ENCODE measurements at regions not wholly inside any gene's neighbourhood (a gene's known extent, or its start where the extent isn't known, plus 50 kb on each side); places are given as distances from the start of the nearest gene placed in this dataset.
"Not testable (repeated sequence)": the region's sequence is repeated elsewhere in the genome, so short reads cannot be mapped to it uniquely, and the experiment has no call there.

DNA sequence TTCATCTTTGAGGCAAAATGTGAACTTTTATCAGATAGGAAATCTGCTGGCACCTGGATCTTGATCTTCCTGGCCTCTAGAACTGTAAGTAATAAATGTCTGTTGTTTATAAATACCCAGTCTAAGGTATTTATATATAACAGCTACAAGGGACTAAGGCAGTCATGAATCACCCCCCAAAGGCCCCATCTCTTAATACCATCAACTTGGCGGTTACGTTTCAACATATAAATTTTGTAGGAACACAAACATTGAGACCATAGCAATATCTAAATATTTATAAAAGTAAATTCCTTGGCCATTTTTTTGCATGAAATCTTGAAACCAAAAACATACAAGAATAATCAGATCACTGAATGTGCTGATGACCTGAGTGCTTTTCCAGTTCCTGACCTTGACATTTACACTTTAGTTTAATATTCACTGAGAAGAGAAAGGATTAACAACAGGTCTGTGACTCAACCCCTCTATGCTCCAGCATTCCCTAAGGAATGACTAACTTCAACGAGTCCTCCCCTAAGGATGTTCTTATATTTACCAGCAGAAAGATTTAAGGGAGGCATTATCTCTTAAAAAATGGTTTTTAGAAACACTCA lies 1438.5 kb upstream of the CELF2 start:
- no peak for TF ChIP-seq CTCF (IDR thresholded peaks at IDR 0.05; ENCODE audit: borderline replicate concordance, extremely low read depth, insufficient read depth)
- no peaks in the 10 kb centered on the region for H3K4me1 ChIP-seq (ENCODE audit: control insufficient read depth in 2 of 3, insufficient read depth in 2 of 3, low read depth in 1 of 3, low read length in 3 of 3)
- DNase-seq (no peak), FAIRE-seq (no peak)
- no peaks in the 10 kb centered on the region for H3K36me3 ChIP-seq (ENCODE audit: control insufficient read depth in 2 of 3, insufficient read depth in 3 of 3, low read length in 3 of 3)
- H3K27me3 ChIP-seq (ENCODE audit: control insufficient read depth, insufficient read depth, low read length), result no peaks in the 10 kb centered on the region
- H3K9me3 ChIP-seq (ENCODE audit: control insufficient read depth in 2 of 3, insufficient read depth in 1 of 3, low read length in 3 of 3), result no peaks in the 10 kb centered on the region
- no peak overlapping the region for H3K27ac ChIP-seq (ENCODE audit: low read depth in 2 of 2, low read length in 2 of 2)
- intact Hi-C loops (cut with DNase I), result no loop called here
- H3K4me3 ChIP-seq (ENCODE audit: low read length in 3 of 3), result no peak overlapping the region
- H3K9ac ChIP-seq (ENCODE audit: low read length in 3 of 3), result no peak overlapping the region

- FAIRE-seq; H3K27ac ChIP-seq (ENCODE audit: low read depth in 2 of 2, low read length in 2 of 2); H3K36me3 ChIP-seq (ENCODE audit: control insufficient read depth in 2 of 3, insufficient read depth in 3 of 3, low read length in 3 of 3); DNase-seq; intact Hi-C loops (cut with DNase I); H3K4me3 ChIP-seq (ENCODE audit: low read length in 3 of 3); H3K9ac ChIP-seq (ENCODE audit: low read length in 3 of 3); H3K27me3 ChIP-seq (ENCODE audit: control insufficient read depth, insufficient read depth, low read length); H3K4me1 ChIP-seq (ENCODE audit: control insufficient read depth in 2 of 3, insufficient read depth in 2 of 3, low read depth in 1 of 3, low read length in 3 of 3); H3K9me3 ChIP-seq (ENCODE audit: control insufficient read depth in 2 of 3, insufficient read depth in 1 of 3, low read length in 3 of 3): not testable (repeated sequence)
Measured at GRCh38 chr10:9582803-9583202, 1434.9 kb upstream of the CELF2 start.

DNA sequence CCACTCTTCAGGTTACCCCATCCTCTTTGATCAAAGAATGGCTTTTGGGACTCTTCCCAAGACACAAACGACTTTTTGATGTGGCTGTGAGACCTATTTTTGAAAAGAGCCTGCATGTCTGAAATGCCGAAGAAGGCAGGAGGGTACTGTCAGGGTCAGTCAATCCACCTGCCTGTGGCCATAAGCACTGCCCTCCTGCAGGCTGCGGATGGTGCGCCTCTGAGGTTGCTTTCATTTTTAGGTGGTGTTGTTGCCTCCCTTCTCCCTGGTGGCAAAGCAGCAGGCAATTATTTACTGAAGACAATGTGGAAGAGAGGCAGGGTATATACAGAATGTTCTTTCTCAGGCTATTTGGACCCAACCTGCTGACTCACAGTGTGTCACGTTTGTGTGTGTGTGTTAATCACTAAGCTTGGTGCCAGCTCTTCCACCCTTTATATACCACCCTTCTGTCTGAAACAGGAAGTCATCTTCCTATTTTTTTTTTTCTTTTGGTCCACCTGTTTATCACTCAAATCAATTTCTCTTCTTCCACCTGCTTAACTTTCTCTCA lies 1421.2 kb upstream of the CELF2 start:
- Histone ChIP-seq H3K4me3 (ENCODE audit: low read length in 3 of 3) (no peak overlapping the region), H3K4me1 (ENCODE audit: control insufficient read depth in 2 of 3, insufficient read depth in 2 of 3, low read depth in 1 of 3, low read length in 3 of 3) (no peaks in the 10 kb centered on the region), H3K9me3 (ENCODE audit: control insufficient read depth in 2 of 3, insufficient read depth in 1 of 3, low read length in 3 of 3) (no peaks in the 10 kb centered on the region), H3K9ac (ENCODE audit: low read length in 3 of 3) (no peak overlapping the region), H3K27me3 (ENCODE audit: control insufficient read depth, insufficient read depth, low read length) (no peaks in the 10 kb centered on the region), H3K36me3 (ENCODE audit: control insufficient read depth in 2 of 3, insufficient read depth in 3 of 3, low read length in 3 of 3) (no peaks in the 10 kb centered on the region), H3K27ac (ENCODE audit: low read depth in 2 of 2, low read length in 2 of 2) (no peak overlapping the region)
- TF ChIP-seq CTCF (IDR thresholded peaks at IDR 0.05; ENCODE audit: borderline replicate concordance, extremely low read depth, insufficient read depth), result no peak
- intact Hi-C loops (cut with DNase I), result no loop called here
- DNase-seq (no peak), FAIRE-seq (no peak)

DNA sequence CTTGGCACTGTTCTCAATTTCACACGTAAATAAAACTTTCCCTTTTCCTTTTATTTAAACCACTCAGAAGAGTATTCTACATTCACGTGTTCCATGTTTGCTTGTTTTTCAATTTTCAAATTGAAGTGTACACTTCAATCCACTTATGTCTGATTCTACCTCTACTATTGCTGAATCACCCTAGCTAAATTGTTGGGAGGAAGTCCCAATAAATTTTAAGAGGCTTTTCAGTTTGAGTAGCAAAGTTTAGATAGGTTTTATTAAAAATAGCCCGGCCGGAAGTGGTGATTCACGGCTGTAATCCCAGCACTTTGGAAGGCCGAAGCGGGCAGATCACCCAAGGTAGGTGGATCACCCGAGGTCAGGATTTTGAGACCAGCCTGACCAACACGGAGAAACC lies 1414.7 kb upstream of the CELF2 start:
- no peak for FAIRE-seq

More for the DNA sequence above, 1414.7 kb upstream of the CELF2 start:
- H3K9ac ChIP-seq (ENCODE audit: low read length in 3 of 3), result no peak overlapping the region
- intact Hi-C loops (cut with DNase I), result no loop called here
- DNase-seq, result no peak
- H3K4me3 ChIP-seq (ENCODE audit: low read length in 3 of 3), result no peak overlapping the region
- H3K4me1 ChIP-seq (ENCODE audit: control insufficient read depth in 2 of 3, insufficient read depth in 2 of 3, low read depth in 1 of 3, low read length in 3 of 3), result no peaks in the 10 kb centered on the region
- H3K27ac ChIP-seq (ENCODE audit: low read depth in 2 of 2, low read length in 2 of 2), result no peak overlapping the region
- H3K9me3 ChIP-seq (ENCODE audit: control insufficient read depth in 2 of 3, insufficient read depth in 1 of 3, low read length in 3 of 3), result no peaks in the 10 kb centered on the region
- H3K36me3 ChIP-seq (ENCODE audit: control insufficient read depth in 2 of 3, insufficient read depth in 3 of 3, low read length in 3 of 3), result no peaks in the 10 kb centered on the region
- H3K27me3 ChIP-seq (ENCODE audit: control insufficient read depth, insufficient read depth, low read length), result no peaks in the 10 kb centered on the region
- no peak for TF ChIP-seq CTCF (IDR thresholded peaks at IDR 0.05; ENCODE audit: borderline replicate concordance, extremely low read depth, insufficient read depth)

All from kidney (tissue), 13 donors.